ENCODE measurements at regions not wholly inside any gene's neighbourhood (a gene's known extent, or its start where the extent isn't known, plus 50 kb on each side); places are given as distances from the start of the nearest gene placed in this dataset.

DNA sequence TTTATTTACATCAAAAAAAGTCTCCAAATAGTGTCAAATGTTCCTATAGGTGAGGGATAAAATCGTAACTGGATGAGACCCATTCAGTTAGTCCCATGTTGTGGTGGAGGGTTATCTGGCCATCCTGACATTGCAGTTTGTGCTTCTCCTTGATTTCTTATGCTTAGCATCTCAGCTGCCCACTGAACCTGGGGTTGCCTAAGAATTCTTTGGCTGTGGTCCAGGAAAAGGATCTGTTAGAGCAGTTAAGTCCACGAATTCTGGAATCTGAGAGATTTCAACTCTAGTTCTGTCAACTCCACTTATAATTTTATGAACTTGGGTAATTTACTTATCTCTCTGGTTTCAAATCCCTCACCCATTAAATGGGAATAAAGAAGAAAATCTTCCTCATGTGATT, 1673.4 kb downstream of the REEP3 start:
- no peaks in the 10 kb centered on the region for H4K20me1 ChIP-seq (ENCODE audit: insufficient read depth, low read length)
- no peak overlapping the region for H3K27ac ChIP-seq (ENCODE audit: low read depth, low read length, poor library complexity, severe bottlenecking)
- H3K4me3 ChIP-seq (ENCODE audit: low read depth, low read length, poor library complexity, severe bottlenecking) = no peak overlapping the region
- no peak overlapping the region for H3K4me2 ChIP-seq (ENCODE audit: low read length)
- no peaks in the 10 kb centered on the region for H3K79me2 ChIP-seq (ENCODE audit: insufficient read depth, low read length)
- H3F3A ChIP-seq (ENCODE audit: insufficient read depth, low read length) = no peaks in the 10 kb centered on the region
- no peaks in the 10 kb centered on the region for H3K9me3 ChIP-seq (ENCODE audit: low read length)
- no peaks in the 10 kb centered on the region for H3K9me2 ChIP-seq (ENCODE audit: low read depth, low read length)
- TF ChIP-seq, protein P1, sequence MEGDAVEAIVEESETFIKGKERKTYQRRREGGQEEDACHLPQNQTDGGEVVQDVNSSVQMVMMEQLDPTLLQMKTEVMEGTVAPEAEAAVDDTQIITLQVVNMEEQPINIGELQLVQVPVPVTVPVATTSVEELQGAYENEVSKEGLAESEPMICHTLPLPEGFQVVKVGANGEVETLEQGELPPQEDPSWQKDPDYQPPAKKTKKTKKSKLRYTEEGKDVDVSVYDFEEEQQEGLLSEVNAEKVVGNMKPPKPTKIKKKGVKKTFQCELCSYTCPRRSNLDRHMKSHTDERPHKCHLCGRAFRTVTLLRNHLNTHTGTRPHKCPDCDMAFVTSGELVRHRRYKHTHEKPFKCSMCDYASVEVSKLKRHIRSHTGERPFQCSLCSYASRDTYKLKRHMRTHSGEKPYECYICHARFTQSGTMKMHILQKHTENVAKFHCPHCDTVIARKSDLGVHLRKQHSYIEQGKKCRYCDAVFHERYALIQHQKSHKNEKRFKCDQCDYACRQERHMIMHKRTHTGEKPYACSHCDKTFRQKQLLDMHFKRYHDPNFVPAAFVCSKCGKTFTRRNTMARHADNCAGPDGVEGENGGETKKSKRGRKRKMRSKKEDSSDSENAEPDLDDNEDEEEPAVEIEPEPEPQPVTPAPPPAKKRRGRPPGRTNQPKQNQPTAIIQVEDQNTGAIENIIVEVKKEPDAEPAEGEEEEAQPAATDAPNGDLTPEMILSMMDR (IDR thresholded peaks at IDR 0.05; ENCODE audit: low read length) = no peak
- no peak for TF ChIP-seq EZH2 (IDR thresholded peaks at IDR 0.05; ENCODE audit: borderline replicate concordance, low read length)
- H3K4me1 ChIP-seq (ENCODE audit: insufficient read depth, low read length, severe bottlenecking) = no peaks in the 10 kb centered on the region
- no peaks in the 10 kb centered on the region for H3K36me3 ChIP-seq (ENCODE audit: insufficient read depth, low read length)
- H3K27me3 ChIP-seq (ENCODE audit: insufficient read depth, low read length) = no peaks in the 10 kb centered on the region
- no peak overlapping the region for H2AFZ ChIP-seq (ENCODE audit: low read length)
- no peak overlapping the region for H3K9ac ChIP-seq (ENCODE audit: low read length)

DNA sequence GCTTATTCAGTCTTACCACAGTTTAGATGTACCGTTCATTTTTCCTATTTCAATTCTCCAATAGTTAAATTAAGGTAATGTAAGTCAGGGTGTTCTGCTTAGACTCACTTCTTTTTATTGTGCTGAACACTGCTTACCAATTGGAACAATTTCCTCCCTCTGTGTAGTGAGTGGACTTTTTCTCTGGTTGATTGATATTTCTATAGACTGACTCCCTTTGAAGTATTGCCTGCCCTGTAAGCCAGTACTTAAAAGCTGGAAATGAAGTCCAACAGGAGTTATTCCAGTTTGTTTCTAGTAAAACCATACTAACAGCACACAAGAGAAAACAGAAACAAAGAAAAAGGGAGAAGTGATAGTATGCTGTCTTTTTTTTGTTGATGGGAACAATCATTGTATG, 1674.9 kb downstream of the REEP3 start:
- no peaks in the 10 kb centered on the region for H3K79me2 ChIP-seq (ENCODE audit: insufficient read depth, low read length)
- TF ChIP-seq, protein P1 (IDR thresholded peaks at IDR 0.05; ENCODE audit: low read length) = no peak
- TF ChIP-seq EZH2 (IDR thresholded peaks at IDR 0.05; ENCODE audit: borderline replicate concordance, low read length) = no peak
- no peaks in the 10 kb centered on the region for H3F3A ChIP-seq (ENCODE audit: insufficient read depth, low read length)
- H3K4me1 ChIP-seq (ENCODE audit: insufficient read depth, low read length, severe bottlenecking) = no peaks in the 10 kb centered on the region
- no peak overlapping the region for H3K4me3 ChIP-seq (ENCODE audit: low read depth, low read length, poor library complexity, severe bottlenecking)
- H2AFZ ChIP-seq (ENCODE audit: low read length) = no peak overlapping the region
- H4K20me1 ChIP-seq (ENCODE audit: insufficient read depth, low read length) = no peaks in the 10 kb centered on the region
- no peaks in the 10 kb centered on the region for H3K36me3 ChIP-seq (ENCODE audit: insufficient read depth, low read length)
- H3K9me2 ChIP-seq (ENCODE audit: low read depth, low read length) = no peaks in the 10 kb centered on the region
- no peak overlapping the region for H3K4me2 ChIP-seq (ENCODE audit: low read length)
- no peak overlapping the region for H3K27ac ChIP-seq (ENCODE audit: low read depth, low read length, poor library complexity, severe bottlenecking)
- H3K27me3 ChIP-seq (ENCODE audit: insufficient read depth, low read length) = no peaks in the 10 kb centered on the region
- no peaks in the 10 kb centered on the region for H3K9me3 ChIP-seq (ENCODE audit: low read length)
- H3K9ac ChIP-seq (ENCODE audit: low read length) = no peak overlapping the region

DNA sequence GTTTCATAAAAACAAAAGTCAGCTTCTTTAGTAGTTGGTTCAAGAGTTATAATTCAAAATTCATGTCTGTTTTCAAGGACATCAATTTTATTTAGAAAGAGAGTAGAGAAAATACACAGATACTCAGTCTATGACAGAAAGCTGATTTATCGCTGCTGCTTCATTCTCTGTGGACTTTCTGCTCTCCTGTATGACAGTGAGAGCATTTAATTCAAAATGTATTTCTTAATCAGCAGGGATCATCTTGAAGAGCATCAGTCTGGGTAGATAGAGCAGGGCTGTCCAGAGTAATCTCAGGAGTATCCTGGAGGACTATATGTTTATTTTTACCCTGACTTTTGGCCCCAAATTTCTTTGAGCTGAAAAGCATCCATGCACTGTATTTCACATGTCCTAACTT, 1676.7 kb downstream of the REEP3 start:
- Histone ChIP-seq H3K9me3 (ENCODE audit: low read length) (no peaks in the 10 kb centered on the region), H3F3A (ENCODE audit: insufficient read depth, low read length) (no peaks in the 10 kb centered on the region), H3K4me1 (ENCODE audit: insufficient read depth, low read length, severe bottlenecking) (no peaks in the 10 kb centered on the region), H3K36me3 (ENCODE audit: insufficient read depth, low read length) (no peaks in the 10 kb centered on the region), H3K27ac (ENCODE audit: low read depth, low read length, poor library complexity, severe bottlenecking) (no peak overlapping the region), H3K4me3 (ENCODE audit: low read depth, low read length, poor library complexity, severe bottlenecking) (no peak overlapping the region), H3K4me2 (ENCODE audit: low read length) (no peak overlapping the region), H3K79me2 (ENCODE audit: insufficient read depth, low read length) (no peaks in the 10 kb centered on the region), H3K27me3 (ENCODE audit: insufficient read depth, low read length) (no peaks in the 10 kb centered on the region), H3K9me2 (ENCODE audit: low read depth, low read length) (no peaks in the 10 kb centered on the region), H4K20me1 (ENCODE audit: insufficient read depth, low read length) (no peaks in the 10 kb centered on the region), H2AFZ (ENCODE audit: low read length) (no peak overlapping the region), H3K9ac (ENCODE audit: low read length) (no peak overlapping the region)
- no peak for TF ChIP-seq EZH2 (IDR thresholded peaks at IDR 0.05; ENCODE audit: borderline replicate concordance, low read length)
- TF ChIP-seq, protein P1 (IDR thresholded peaks at IDR 0.05; ENCODE audit: low read length) = no peak
